HG03558 (cell line): ENCODE measurements at regions not wholly inside any gene's neighbourhood (a gene's known extent, or its start where the extent isn't known, plus 50 kb on each side); places are given as distances from the start of the nearest gene placed in this dataset.

Experiments
- ATAC-seq: cut with Tn5 transposase; IDR thresholded peaks from one replicate; pipeline ENCODE4 v1.9.1; 2021; ENCODE audit warnings: moderate number of reproducible peaks; ENCODE audit not compliant: unreplicated experiment; ENCODE audit errors: extremely low read depth

DNA sequence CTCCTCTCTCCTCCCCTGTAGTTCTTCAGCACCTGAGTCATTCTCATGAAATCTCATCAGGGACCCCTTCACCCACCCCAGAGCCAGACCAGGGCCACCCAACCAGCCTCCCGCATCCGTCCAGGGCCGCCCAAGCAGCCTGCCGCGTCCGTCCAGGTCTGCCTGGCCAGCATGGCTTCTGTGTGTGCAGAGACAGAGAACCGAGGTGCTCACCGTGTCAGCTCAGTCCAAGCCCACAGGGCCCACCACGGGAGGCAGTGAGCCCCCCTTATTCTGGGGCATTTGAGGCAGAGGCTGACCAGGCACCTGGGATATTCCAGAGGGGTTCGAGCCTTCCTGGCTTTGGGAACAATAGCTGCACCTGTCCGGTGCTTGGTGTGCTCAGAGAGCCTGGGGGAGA is 1117.3 kb downstream of the BRD1 start:
- no peak for ATAC-seq

DNA sequence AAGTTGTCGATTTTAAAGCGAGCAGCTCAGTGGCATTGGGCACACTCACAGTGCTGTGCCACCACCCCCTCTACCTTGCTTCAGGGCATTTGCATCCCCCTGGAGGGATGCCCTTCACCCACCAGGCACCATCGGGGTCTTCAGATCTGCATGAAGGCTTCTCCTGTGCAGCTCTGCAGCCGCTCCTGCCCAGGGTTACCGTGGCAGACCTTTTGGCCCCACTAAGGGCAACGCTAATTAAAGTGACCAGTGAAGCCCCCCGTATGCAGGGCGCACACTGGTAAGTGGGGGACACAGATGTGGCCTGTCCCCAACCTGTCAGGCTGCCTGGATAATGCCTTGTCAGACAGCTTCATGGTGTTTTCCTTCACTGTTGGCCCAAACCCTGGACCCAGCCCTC is 1117.7 kb downstream of the BRD1 start:
- no peak for ATAC-seq

DNA sequence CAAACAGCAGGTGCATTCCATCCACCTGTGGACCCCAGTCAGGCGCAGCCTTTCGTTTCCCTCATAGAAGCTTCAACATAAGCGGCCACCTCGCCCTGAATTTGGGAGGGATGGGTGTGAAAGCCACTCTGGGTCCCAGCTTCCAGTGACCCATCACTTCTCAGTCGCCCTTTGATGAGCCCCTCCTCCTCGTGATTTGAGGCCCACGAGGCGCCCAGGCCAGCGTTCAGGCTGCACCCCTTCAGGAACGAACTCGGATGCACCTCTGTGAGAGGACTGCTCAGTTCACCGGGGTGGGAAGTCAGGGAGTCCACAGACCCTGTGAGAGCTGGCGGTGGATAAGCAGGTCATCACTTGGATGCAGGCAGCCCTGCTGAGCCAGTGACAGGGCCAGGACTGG is 1118.2 kb downstream of the BRD1 start:
- ATAC-seq: no peak

DNA sequence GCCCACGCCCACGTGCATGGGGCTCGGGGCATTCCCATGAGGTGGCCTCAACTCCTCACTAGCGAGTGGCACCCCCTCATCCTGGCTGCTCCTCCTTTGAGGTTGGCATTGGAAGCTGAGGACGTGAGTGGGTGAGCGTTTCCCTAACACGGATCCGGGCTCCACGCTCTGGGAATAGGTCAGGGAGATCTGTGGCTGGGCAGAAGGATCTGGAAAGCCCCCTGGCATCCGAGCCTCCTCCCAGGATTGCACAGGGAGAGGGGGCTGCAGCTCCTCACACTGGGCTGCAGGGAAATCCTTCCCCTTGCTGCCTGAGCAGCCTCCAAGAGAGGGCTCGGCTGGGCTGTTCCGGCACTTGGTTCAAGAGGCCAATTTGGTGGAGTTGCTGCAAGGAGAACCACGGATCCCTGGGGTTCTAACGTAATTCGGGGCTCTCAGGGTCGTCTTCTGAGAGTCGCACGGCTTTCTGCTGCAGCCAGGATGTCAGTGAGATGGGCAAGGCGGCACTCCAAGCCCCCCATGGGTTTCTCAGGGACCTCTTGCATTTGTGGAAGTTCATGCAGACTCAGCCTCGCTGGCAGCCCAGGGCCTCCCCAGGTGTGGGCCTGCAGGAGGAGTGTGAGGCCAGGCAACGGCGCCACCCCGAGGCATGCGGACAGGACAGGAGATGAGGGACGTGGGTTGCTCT is 1119.0 kb downstream of the BRD1 start:
- no peak for ATAC-seq

DNA sequence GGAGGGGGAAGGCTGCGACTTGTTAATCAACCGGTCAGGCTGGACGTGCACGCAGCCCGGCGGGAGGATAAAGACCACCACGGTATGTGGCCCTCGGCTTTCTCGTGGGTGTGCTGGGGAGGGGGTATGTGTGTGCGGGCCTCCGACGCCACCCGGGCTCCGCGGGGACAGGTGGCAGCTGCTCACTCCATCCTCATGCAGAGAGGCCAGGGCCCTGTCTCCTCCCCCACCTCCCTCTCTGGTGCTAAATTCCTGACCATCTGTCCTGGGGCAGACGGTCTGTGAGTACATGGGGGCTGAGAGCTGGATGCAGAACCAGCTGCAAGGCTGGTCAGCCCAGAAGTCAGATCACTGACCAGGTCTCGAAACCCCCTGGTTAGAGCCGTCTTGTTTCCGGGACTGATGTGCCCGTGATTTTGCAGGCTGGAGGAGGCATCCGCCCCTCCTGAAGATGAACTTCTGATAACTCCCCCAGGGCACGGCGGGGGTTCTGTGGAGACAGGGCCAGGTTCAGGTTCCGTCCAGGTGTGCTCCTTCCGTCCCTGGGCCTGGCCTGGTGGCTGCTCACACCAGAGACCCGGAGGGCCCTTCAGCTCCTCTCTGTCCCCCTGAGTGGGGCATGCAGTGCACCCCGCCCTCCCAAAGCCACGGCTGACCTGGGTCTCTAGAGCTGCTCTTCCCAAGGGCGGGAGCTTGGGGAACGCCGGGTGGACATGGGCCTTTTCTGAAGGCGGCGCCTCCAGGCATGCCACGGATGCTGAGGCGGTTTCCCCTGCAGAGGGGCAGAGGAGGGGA is 1119.7 kb downstream of the BRD1 start:
- no peak for ATAC-seq

DNA sequence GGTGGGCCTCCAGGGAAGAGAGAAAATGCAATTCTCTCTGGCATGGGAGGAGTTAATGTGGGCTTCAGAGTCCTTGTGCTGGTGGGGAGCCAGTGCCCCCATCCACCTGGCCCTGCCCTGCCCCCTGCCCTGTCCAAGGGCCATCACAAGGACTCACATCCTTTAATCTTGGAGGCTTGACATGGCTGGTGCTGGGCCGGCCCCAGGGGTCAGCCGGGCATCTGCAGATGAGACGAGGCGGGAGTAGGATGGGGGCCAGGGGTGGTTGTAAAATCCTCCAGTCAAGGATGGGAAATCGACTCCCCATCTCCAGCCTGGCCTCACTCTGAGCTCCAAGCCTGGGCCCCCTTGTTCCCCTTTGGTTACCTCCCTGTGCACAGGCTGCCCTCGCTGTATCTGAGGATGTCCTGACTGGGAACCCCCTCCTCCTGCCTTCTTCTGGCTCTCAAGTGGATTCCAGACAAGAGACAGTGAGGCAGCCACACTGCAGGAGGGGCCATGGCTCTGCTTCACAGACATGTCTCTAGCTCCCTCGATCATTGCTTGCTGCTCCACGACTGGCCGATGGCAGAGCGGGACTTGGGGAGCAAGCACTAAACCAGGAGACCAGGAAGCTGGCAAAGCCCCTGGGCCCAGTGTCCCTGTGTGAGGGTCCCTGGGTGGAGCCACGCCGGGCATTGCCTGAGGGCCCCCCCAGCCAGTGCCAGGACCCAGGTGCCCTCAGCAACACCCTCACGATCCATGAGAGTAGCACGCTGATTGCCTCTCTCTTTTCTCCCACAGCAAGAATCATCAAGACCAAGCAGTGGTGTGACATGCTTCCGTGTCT is 1120.5 kb downstream of the BRD1 start:
- ATAC-seq: no peak

DNA sequence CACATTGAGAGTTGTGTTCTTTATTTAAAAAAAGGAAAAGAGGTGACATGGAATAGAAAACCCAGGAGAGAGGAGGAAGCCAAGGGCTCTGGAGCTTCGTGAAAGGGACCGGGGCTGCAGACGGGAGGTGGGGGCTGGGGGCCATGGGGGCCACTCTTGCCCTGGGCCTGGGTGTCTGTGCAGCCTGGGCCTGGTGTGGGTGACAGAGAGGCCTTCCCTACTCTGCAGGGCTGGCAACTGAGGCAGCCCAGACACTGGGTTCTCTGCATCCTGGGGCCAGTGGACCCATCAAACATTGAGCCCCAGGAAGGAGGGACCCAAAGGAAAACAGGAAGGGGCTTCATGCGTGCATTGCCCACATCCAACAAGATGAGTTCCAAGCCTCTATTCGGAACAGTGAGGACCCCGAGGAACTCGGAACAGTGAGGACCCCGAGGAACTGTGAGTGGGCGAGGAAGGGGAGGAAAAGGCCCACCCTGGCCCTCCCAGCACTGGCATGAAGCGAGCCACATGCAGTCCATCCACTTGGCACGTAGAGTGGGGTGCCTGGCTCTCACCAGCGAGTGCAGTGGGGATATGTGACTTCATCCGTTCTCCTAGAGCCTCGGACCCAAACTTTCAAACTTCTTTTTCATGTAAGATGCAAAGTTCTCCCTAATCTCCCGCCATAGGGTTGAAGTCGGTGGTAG is 1121.6 kb downstream of the BRD1 start:
- ATAC-seq: no peak

DNA sequence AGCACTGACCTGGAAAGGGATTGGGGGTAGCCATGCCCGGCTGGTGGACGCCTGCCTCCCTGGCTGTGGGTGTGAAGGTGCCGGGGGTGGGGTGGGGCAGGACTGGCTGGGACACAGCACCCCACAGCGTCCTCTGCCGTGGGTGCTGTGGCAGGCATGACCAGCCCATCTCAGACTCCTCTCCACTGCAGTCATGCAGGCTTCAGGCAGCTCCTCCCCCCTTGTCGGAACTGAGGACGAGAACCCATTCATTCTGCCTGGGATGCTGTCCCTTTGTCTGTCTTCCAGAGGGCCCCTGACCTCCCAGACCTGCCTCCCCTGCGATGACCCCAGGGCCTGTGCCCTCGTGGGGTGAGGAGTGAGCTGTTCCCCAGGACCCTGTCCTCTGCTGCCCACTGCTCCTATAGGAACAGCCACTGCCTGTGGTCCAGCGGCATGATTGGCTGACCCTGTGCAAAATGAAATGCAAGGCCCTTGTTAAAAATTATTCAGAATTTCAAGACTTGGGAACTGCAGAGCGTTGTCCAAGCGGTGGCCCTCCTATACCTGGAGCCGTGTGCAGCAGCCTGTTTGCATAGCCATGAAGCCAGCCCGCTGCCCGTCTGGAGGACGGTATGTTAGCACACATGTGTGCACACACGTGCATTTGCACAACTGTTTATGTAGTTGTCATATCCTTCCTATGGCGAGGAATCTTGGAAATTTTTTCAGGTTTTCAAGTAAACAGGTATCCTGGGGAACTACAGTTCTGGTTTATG is 1122.3 kb downstream of the BRD1 start:
- no peak for ATAC-seq

DNA sequence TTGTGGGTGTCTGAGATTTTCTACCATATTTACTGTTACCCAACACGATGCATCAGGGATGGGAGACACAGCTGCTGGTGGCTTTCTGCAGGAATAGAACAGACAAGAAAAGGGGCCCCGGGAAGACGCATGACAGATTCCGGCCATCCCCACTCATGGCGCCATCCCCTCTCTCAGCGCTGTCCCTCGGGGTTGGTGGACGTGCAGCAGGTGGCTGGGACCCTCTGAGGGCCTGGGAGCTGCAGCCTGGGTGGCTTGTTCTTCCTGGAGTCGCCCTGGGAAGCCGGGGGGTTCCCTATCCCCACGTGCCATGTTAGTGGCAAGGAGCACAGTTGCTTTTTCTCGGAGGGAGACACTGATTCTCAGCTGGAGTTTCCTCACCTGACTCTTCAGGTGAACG is 1123.3 kb downstream of the BRD1 start:
- no peak for ATAC-seq

DNA sequence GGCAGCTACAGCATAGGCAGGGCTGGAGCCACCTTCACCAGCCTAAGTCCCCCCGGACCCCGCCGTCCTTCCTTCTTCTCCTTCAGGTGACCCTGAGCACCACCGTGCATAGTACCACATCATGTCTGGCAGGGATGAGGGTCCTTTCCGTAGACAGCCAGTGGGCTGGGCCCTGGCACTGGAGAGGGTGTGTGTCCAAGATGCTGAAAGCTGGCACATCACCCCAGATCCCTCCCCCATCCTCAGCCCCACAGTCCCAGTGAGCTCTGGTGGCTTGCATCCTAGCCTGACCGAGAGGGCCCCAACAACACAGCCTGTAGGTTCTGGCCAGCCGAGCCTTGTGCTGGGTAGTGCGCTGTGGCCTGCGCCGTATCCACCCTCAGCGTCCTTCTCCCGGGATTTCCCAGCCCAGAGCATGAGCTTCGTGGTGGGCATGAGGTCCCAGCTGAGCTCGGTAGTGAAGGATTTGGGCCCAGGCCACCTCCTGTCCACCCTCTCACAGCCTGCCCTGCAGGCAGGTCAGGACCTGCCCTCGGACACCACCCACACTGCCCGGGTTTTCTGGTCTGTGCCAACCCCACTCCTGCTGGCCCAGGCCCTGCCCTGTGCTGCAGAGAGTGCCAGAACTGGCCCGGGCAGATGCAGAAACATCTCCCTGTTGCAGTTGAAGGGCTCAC is 1124.3 kb downstream of the BRD1 start:
- no peak for ATAC-seq

DNA sequence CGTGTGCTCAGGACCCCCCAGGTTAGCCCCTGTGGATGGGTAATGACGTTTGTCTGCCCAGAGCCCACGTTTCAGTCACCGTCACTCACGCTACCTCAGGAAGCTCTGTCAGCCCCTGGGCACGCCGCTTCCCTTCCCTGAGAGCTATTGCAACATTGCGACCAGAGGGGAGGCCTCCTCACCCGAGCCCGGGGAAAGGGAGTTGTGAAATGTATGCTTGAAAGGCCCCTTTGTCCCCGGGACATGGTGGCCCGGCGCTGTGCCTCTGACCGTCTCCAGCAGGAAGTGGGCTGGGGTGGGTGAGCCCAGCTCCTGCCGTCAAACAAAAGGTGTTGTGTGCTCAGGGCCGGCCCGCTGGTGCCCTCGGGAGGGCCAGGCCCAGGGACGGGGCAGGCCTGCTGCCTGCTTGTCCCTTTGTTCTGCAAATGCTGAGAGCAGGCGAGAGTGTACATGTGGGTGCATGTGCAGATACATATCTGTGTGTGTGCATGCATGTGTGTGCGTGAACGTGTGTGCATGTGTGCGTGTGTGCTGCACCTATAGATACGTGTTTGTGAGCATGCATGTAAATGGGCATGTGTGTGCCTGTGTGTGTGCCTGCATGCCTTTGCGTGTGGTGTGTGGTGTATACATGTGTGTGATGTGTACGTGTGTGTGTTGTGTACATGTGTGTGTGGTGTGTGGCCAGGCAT is 1125.0 kb downstream of the BRD1 start:
- no peak for ATAC-seq

DNA sequence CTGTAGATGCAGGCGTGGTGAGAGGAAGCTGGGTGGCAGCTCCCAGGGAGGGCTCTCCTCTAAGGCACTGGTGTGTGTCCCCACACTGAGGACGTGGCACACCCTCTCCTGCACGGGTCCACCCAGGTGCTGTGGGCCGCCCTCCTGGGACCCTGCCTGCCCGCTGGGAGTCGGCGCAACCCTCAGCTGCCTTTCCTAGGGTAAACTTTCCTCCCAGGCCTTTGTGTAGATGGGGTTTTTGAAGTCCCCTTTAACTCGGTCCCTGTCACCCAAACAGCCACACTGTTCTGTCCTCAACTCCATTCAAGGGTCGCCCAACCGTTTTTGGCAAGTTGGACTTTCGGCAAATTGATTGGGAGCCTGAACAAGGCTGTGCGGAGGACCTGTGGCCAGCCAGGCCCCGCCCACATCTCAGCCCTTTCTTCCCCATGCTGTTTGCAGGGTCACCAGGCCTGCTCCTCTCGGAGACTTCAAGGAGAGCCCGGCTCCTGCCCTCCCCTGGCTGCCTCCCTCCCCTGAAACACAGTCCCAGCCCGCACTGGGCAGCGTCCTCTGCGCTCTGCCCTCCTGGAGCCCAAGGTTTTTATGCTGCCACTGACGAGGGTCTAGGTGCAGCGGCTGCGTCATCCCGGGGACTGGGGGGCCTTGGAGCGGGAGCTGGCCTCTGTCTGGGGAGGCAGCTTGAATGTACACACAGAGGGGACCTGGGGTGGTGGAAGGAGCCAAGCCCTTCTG is 1126.2 kb downstream of the BRD1 start:
- ATAC-seq: no peak

DNA sequence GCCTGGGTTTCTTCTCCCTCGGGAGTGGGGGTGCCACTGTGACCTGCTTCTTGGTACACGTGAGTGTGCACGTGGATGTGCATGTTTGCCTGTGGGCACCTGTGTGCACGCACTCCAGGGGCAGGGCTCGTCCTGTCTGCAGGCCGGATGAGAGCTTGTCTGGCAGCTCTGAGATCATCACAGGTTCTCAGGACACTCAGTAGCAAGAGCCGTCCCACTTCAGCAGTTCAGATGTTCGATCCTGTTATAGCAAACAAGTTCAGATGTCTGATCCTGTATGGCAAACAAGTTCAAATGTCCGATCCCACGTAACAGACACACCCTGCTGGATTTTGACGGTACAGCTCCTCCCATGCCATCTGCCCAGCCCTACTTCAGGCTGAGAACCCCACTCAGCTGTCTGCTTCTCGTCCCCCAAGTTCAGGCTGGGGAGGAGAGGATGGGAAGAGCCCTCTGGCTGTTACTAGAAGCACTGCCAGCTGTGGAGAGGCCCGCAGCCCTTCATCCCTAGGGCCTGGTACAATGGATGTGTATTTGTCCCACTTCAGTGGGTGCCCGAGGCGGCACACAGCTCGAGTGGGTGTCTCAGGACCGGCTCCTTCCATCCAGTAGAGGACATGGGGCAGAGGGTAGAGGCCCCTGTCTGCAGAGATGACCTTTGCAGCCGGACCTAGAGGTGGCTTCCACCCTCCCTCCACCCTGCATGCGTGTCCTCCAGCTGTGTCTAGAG is 1126.9 kb downstream of the BRD1 start:
- ATAC-seq: no peak

DNA sequence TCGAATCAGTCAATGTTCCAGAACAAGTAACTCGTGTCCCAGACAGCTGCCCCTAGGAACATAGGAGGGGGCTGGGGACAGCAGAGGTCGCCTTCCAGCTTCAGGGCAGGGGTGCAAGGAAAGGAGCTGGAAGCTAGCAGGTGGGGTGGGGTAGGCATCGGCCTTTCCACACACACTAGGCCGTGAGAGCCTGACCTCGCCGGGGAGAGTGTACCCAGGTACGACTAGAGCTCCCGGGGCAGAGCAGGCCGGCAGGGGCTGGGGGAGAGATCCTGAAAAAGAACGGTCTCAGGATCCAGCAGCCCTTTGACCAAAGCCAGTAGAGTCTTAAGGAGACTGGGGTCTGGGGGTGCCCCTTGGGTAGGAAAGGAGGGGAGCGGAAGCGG is 1127.5 kb downstream of the BRD1 start:
- ATAC-seq: no peak

DNA sequence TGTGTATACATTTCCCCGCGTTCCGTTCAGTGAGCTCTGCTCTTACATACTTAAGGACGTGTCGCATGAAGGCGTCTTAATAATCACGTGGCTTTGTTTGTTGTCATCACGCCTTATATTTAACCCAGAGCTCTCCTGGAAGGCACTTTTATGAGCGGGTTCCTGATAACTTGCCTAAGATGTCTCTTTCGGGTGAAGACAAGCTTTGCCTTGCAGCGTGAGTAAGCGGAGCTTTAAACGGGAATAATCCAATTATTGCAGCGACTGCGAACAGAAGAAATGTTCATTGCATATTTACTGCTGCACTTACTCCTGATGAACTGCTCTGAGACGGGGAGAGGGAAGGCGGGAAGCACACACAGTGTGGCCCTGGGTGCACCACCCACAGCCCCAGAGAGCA is 1128.2 kb downstream of the BRD1 start:
- no peak for ATAC-seq

DNA sequence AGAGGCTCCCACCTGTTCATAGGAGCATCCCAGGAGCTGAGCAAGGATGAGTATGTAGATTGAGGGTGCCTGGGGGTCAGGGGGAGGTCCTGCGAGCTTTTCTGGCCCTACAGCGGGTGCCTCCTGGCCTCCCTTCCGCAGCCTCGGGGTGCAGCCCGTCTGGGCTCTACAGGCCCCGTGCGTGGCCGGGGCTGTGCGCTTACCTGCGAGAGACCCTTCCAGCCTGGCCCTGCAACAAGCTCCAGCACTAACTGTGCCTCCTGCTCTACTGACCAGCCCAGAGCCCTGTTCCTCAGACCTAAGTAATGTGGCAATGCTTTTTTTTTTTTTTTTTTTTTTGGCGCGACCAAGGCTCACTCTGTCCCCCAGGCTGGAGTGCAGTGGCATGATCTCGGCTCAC is 1129.1 kb downstream of the BRD1 start:
- ATAC-seq: no peak

DNA sequence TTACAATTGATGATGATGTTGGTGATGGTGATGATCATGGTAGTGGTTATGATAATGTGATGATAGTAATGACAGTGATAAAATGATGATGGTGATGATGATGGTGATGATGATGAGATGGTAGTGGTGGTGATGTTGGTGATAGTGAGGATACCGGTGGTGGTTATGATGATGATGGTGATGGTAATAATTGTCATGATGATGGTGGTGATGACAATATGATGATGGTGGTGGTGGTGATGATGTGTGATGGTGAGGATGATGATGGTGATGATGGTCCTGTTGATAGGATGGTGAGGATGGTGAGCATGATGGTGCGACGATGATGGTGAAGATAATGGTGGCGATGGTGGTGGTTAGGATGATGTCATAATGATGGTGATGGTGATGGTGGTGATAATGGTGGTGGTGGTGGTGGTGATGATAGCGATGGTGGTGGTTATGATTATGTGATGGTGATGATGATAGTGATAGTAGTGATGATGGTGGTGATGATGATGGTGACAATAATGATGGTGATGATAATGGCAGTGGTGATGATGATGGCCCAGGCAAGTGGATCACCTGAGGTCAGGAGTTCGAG is 1129.9 kb downstream of the BRD1 start:
- no peak for ATAC-seq
